WI38 (cell line): ENCODE measurements at regions not wholly inside any gene's neighbourhood (a gene's known extent, or its start where the extent isn't known, plus 50 kb on each side); places are given as distances from the start of the nearest gene placed in this dataset.

ENCODE experiments used
- H3K4me3 ChIP-seq: 2 replicates; pipeline ENCODE4 v1.5.1; 2011; ENCODE audit warnings: low read depth, mild to moderate bottlenecking, control low read depth, low read length
- CTCF ChIP-seq: IDR thresholded peaks from 2 replicates; pipeline ENCODE4 v1.5.1; 2012; ENCODE audit warnings: low read depth, mild to moderate bottlenecking, control low read depth, low read length

- TF ChIP-seq CTCF: no peak
- no peak overlapping the region for H3K4me3 ChIP-seq
Observed at GRCh38 chr11:109480251-109480650, 58.3 kb downstream of the C11orf87 start.

- H3K4me3 ChIP-seq: no peak overlapping the region
- TF ChIP-seq CTCF: no peak
Observed at GRCh38 chr11:109486129-109486528, 64.1 kb downstream of the C11orf87 start.

GRCh38 chr11:109490953-109491635 lies 69.1 kb downstream of the C11orf87 start:
- no peak overlapping the region for H3K4me3 ChIP-seq
- no peak for TF ChIP-seq CTCF

GRCh38 chr11:109506115-109506514 lies 84.1 kb downstream of the C11orf87 start:
- H3K4me3 ChIP-seq: no peak overlapping the region
- TF ChIP-seq CTCF: no peak

GRCh38 chr11:109507331-109507730 lies 85.3 kb downstream of the C11orf87 start:
- H3K4me3 ChIP-seq: no peak overlapping the region
- no peak for TF ChIP-seq CTCF

GRCh38 chr11:109507836-109508561 lies 86.0 kb downstream of the C11orf87 start:
- no peak for TF ChIP-seq CTCF
- H3K4me3 ChIP-seq: no peak overlapping the region

GRCh38 chr11:109508943-109509342 lies 87.0 kb downstream of the C11orf87 start:
- H3K4me3 ChIP-seq: no peak overlapping the region
- no peak for TF ChIP-seq CTCF
